ENCODE measurements at regions not wholly inside any gene's neighbourhood (a gene's known extent, or its start where the extent isn't known, plus 50 kb on each side); places are given as distances from the start of the nearest gene placed in this dataset.
A peak's percentile ranks its signal among the peaks of the same experiment; 100 is the strongest.

DNA sequence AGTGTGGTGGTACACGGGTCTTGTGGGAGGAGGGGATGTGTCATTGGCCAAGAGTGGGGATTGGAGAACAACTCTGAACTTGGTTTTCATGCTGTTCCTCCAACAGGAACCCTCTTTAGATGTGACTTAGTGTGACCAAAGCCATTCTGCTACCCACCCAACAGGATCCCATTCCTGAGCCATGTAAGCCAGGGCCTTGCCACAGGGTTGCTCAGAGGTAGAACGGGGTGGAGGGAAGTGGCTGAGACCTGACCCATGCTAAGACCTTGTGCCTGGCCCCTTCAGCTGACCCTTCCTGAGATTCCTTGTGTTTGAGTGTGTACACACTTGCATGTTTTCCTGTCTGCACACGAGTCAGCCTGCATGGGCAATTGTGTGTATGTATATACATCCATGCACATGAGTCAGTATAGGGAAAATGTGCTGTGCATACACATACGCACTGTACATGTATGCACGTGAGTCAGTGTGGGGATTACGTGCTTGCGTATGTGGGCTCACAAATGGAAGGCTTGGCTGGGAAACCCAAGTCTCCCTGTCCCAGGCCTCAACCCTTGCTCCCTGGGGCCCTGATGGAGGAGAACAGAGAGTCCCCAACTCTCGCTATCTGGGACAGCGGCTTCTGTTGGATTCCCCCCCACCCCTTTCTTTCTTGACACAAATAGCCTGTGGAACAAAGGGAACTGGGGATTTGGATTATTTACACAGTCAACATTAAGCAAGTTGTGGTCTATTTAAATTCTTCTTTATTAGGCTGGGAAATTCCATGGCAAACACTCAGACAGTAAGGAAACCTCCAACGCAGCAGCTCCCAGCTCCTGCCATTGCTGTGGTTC, 339.8 kb downstream of the DYSF start:
- Histone ChIP-seq H3K9me3 (no peaks in the 10 kb centered on the region), H3K27me3 (no peaks in the 10 kb centered on the region), H3K4me3 (no peak overlapping the region), H3K4me1 (peaks cover 0 to 3% (median 0%) of the 10 kb centered on the region in 4 donors), H3K36me3 (no peaks in the 10 kb centered on the region), H3K27ac (no peak overlapping the region)
- no peak for TF ChIP-seq POLR2AphosphoS5 (IDR thresholded peaks at IDR 0.05)
- TF ChIP-seq, protein P1, sequence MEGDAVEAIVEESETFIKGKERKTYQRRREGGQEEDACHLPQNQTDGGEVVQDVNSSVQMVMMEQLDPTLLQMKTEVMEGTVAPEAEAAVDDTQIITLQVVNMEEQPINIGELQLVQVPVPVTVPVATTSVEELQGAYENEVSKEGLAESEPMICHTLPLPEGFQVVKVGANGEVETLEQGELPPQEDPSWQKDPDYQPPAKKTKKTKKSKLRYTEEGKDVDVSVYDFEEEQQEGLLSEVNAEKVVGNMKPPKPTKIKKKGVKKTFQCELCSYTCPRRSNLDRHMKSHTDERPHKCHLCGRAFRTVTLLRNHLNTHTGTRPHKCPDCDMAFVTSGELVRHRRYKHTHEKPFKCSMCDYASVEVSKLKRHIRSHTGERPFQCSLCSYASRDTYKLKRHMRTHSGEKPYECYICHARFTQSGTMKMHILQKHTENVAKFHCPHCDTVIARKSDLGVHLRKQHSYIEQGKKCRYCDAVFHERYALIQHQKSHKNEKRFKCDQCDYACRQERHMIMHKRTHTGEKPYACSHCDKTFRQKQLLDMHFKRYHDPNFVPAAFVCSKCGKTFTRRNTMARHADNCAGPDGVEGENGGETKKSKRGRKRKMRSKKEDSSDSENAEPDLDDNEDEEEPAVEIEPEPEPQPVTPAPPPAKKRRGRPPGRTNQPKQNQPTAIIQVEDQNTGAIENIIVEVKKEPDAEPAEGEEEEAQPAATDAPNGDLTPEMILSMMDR (IDR thresholded peaks at IDR 0.05), result no peak
- no peak for TF ChIP-seq POLR2A (IDR thresholded peaks at IDR 0.05)
- TF ChIP-seq EP300 (IDR thresholded peaks at IDR 0.05), result no peak
- peak in 1 of 2 donors; percentile 49 for DNase-seq
- intact Hi-C loops (cut with DNase I; ENCODE audit: low total_unique reads), result no loop called here
- 53 to 63% (median 60%) methylated on average over 10 of the region's 10 CpGs for whole genome bisulfite sequencing, 5 donors

DNA sequence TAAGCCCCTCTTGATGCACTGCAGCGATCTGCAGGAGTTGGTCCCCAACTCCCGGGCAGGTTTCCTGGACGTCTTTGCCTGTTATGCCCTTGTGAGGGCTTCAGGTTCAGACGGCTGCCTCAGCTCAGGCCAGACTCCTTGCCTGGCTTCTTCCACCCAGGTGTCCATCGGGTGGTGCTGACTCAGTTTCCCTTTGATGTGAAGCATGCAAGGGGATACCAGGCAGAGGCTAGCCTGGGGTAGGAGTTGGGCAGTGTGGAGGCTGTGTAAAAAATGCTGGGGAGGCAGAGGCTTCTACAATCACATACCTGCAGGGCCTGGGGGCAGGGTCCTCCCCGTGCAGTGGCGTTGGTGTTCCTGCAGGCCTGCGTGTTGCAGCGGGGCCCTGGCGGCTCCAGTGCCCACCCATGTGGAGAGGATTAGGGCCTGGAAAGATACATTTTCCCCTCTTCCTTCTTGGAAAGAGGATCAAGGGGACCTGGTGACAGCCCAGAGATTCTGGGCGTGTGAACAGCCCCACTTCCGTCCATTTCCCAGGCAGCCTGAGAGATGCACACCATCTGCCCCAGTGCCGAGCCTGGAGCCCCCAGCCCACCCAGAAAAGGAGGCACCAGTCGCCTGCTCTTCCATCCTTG, 338.3 kb downstream of the DYSF start:
- WGBS, 5 donors, result 85 to 94% (median 93%) methylated on average over 10 to 14 of the region's 14 CpGs
- no peak for TF ChIP-seq POLR2AphosphoS5 (IDR thresholded peaks at IDR 0.05)
- no peak for TF ChIP-seq POLR2A (IDR thresholded peaks at IDR 0.05)
- TF ChIP-seq, protein P1 (IDR thresholded peaks at IDR 0.05), result no peak
- TF ChIP-seq EP300 (IDR thresholded peaks at IDR 0.05), result no peak
- DNase-seq, result no peak
- peaks cover 0 to 3% (median 0%) of the 10 kb centered on the region in 4 donors for H3K4me1 ChIP-seq
- H3K27me3 ChIP-seq, result peaks cover 0 to 7% (median 0%) of the 10 kb centered on the region in 3 donors
- no peak overlapping the region for H3K27ac ChIP-seq
- intact Hi-C loops (cut with DNase I; ENCODE audit: low total_unique reads), result no loop called here
- no peaks in the 10 kb centered on the region for H3K36me3 ChIP-seq
- H3K9me3 ChIP-seq, result no peaks in the 10 kb centered on the region
- no peak overlapping the region for H3K4me3 ChIP-seq

DNA sequence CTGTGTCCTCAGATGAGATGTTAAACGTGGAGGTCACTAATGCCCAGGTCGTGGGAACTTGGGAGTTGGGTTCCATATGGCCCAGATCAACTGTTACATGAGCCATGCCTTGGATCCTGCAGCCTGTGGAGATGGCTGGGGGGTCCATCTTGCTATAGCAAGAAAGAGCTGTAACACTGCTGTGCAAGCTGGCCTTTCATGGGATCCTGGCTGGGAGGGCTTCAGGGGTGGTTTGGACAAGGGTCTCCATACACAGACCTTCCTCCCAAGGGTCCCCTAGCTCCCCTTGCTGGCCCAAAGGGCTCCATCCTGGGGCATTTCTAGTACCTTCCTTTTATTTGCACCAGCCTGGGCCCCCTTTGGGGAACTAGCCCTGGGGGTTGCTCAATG, 337.7 kb downstream of the DYSF start:
- no peak for TF ChIP-seq POLR2A (IDR thresholded peaks at IDR 0.05)
- no peak for TF ChIP-seq POLR2AphosphoS5 (IDR thresholded peaks at IDR 0.05)
- TF ChIP-seq, protein P1 (IDR thresholded peaks at IDR 0.05), result no peak
- no peak for TF ChIP-seq EP300 (IDR thresholded peaks at IDR 0.05)
- DNase-seq, result no peak
- no peak overlapping the region for H3K27ac ChIP-seq
- peaks cover 0 to 7% (median 0%) of the 10 kb centered on the region in 3 donors for H3K27me3 ChIP-seq
- no peaks in the 10 kb centered on the region for H3K9me3 ChIP-seq
- intact Hi-C loops (cut with DNase I; ENCODE audit: low total_unique reads), result no loop called here
- H3K4me1 ChIP-seq, result peaks cover 0 to 3% (median 0%) of the 10 kb centered on the region in 4 donors
- 45 to 80% (median 63%) methylated on average over 2 of the region's 2 CpGs; no CpG with 5 or more reads in 1 of the 5 donors for WGBS, 5 donors
- H3K36me3 ChIP-seq, result no peaks in the 10 kb centered on the region
- no peak overlapping the region for H3K4me3 ChIP-seq

DNA sequence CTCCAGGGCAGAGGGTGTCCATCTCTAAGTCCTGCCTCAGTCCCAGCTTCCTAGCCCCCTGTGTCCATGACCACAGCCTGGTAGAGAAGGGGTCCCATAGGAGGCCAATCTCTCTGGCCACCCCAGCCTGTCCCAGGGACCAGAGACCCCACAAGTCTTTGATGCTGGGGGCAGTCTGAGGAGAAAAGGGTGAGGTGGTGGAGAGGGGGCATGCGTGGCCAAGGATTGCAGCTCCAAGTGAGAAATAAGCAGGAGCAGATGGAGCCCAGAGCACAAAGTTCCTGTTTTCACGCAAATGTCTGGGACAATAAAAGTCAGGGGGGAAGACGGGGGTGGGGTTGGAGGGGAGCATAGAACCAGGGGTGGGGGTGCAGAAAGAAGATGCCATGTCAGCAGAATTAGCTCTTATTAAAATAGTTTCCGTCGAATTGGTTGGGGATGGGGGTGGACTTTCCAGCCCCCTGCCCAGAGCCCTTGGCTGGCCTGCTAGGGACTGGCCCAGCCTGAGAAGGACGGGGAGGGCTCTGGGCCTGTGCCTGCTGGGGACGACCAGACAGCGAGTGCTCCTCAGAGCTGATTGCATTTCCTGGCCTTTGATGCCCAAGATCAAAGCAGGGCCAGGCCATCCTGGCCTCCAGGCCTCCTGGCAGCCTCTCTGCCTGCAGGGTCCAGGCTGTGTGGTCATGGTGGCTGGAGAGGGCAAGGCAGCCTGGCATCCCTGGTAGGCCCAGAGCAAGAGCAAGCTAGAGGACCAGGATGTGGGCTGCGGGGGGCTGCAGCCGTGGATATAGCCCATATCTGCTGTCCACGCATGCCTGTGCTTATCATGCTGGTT, 337.1 kb downstream of the DYSF start:
- 85 to 93% (median 87%) methylated on average over 8 to 11 of the region's 11 CpGs for WGBS, 5 donors
- no peak overlapping the region for H3K4me3 ChIP-seq
- no peaks in the 10 kb centered on the region for H3K9me3 ChIP-seq
- H3K36me3 ChIP-seq, result no peaks in the 10 kb centered on the region
- intact Hi-C loops (cut with DNase I; ENCODE audit: low total_unique reads), result no loop called here
- H3K27ac ChIP-seq, result no peak overlapping the region
- DNase-seq, result peak in 1 of 2 donors; percentile 10
- H3K4me1 ChIP-seq, result peaks cover 0 to 8% (median 0%) of the 10 kb centered on the region in 4 donors
- peaks cover 0 to 7% (median 0%) of the 10 kb centered on the region in 3 donors for H3K27me3 ChIP-seq
- TF ChIP-seq POLR2AphosphoS5 (IDR thresholded peaks at IDR 0.05) (no peak), POLR2A (IDR thresholded peaks at IDR 0.05) (no peak), EP300 (IDR thresholded peaks at IDR 0.05) (no peak)
- TF ChIP-seq, protein P1 (IDR thresholded peaks at IDR 0.05), result no peak

Data from stomach (tissue), 8 donors.